ENCODE measurements at regions not wholly inside any gene's neighbourhood (a gene's known extent, or its start where the extent isn't known, plus 50 kb on each side); places are given as distances from the start of the nearest gene placed in this dataset.

DNA sequence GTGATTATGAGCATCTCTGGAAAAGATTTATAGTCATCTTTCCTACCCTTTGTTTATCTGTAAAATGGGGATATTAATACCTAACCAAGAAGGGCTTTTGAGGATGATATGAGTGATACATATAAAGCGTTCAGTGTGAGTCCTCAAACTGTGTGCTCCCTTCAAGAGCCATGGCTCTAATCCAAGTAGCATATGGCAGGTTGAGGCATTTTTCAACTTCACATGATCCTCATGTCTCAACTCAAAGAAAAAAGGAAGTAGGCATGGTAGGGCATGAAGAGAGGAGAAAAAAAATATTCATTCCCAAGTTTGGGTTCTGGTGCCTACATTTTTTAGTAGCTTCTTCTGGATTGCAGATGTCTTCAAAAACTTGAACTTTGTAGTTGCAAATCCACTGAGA lies 286.3 kb upstream of the ATP2B1 start:
- Histone ChIP-seq H3K4me2 (ENCODE audit: low read length) (no peak overlapping the region), H3K9me3 (ENCODE audit: low read length) (no peaks in the 10 kb centered on the region), H3K4me3 (ENCODE audit: low read length) (no peak overlapping the region), H4K20me1 (ENCODE audit: insufficient read depth) (no peaks in the 10 kb centered on the region), H3F3A (ENCODE audit: insufficient read depth, low read length, poor library complexity, severe bottlenecking) (no peaks in the 10 kb centered on the region), H3K27me3 (ENCODE audit: insufficient read depth, low read depth, low read length) (no peaks in the 10 kb centered on the region), H3K36me3 (ENCODE audit: insufficient read depth, low read length) (no peaks in the 10 kb centered on the region), H3K9ac (ENCODE audit: low read length) (no peak overlapping the region), H3K9me2 (ENCODE audit: insufficient read depth, low read length) (no peaks in the 10 kb centered on the region), H3K79me2 (replicated peaks; ENCODE audit: insufficient read depth, low read length) (no peaks in the 10 kb centered on the region), H3K27ac (ENCODE audit: low read length) (no peak overlapping the region), H2AFZ (ENCODE audit: low read depth, low read length) (no peak overlapping the region)
- TF ChIP-seq TAF1 (IDR thresholded peaks at IDR 0.05; ENCODE audit: low read depth) (no peak), MXI1 (conservative IDR thresholded peaks at IDR 0.05; ENCODE audit: poor library complexity, severe bottlenecking) (no peak), EP300 (conservative IDR thresholded peaks at IDR 0.05; ENCODE audit: poor library complexity, severe bottlenecking) (no peak), POLR2AphosphoS5 (IDR thresholded peaks at IDR 0.05) (no peak), RAD21 (conservative IDR thresholded peaks at IDR 0.05) (no peak), SMC3 (conservative IDR thresholded peaks at IDR 0.05; ENCODE audit: poor library complexity) (no peak), EZH2 (IDR thresholded peaks at IDR 0.05; ENCODE audit: borderline replicate concordance, insufficient read depth, low read length, poor library complexity, severe bottlenecking) (no peak)
- TF ChIP-seq, protein P1, sequence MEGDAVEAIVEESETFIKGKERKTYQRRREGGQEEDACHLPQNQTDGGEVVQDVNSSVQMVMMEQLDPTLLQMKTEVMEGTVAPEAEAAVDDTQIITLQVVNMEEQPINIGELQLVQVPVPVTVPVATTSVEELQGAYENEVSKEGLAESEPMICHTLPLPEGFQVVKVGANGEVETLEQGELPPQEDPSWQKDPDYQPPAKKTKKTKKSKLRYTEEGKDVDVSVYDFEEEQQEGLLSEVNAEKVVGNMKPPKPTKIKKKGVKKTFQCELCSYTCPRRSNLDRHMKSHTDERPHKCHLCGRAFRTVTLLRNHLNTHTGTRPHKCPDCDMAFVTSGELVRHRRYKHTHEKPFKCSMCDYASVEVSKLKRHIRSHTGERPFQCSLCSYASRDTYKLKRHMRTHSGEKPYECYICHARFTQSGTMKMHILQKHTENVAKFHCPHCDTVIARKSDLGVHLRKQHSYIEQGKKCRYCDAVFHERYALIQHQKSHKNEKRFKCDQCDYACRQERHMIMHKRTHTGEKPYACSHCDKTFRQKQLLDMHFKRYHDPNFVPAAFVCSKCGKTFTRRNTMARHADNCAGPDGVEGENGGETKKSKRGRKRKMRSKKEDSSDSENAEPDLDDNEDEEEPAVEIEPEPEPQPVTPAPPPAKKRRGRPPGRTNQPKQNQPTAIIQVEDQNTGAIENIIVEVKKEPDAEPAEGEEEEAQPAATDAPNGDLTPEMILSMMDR (IDR thresholded peaks at IDR 0.05; ENCODE audit: poor library complexity, severe bottlenecking), result no peak
- TF ChIP-seq, protein P2, sequence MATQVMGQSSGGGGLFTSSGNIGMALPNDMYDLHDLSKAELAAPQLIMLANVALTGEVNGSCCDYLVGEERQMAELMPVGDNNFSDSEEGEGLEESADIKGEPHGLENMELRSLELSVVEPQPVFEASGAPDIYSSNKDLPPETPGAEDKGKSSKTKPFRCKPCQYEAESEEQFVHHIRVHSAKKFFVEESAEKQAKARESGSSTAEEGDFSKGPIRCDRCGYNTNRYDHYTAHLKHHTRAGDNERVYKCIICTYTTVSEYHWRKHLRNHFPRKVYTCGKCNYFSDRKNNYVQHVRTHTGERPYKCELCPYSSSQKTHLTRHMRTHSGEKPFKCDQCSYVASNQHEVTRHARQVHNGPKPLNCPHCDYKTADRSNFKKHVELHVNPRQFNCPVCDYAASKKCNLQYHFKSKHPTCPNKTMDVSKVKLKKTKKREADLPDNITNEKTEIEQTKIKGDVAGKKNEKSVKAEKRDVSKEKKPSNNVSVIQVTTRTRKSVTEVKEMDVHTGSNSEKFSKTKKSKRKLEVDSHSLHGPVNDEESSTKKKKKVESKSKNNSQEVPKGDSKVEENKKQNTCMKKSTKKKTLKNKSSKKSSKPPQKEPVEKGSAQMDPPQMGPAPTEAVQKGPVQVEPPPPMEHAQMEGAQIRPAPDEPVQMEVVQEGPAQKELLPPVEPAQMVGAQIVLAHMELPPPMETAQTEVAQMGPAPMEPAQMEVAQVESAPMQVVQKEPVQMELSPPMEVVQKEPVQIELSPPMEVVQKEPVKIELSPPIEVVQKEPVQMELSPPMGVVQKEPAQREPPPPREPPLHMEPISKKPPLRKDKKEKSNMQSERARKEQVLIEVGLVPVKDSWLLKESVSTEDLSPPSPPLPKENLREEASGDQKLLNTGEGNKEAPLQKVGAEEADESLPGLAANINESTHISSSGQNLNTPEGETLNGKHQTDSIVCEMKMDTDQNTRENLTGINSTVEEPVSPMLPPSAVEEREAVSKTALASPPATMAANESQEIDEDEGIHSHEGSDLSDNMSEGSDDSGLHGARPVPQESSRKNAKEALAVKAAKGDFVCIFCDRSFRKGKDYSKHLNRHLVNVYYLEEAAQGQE (IDR thresholded peaks at IDR 0.05; ENCODE audit: borderline replicate concordance), result no peak

DNA sequence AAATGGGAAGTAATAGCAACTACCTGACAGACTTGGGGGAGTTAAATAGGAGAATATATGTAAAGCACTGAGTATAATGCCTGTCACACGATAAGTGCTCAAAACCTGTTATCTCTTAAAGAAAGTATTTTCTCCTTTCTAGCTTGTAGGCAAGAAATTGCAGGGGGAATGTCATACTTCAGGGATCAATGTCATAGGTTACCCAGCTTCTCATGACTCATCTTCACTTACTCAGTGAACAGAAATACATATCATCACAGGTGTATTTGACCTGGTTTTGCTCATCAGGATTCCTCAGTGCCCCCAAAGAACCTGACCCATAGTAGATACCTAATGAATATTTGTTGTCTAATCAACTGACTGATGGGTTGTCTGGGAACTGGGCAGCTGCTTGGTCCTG lies 285.0 kb upstream of the ATP2B1 start:
- Histone ChIP-seq H3K9me3 (ENCODE audit: low read length) (no peaks in the 10 kb centered on the region), H3K79me2 (replicated peaks; ENCODE audit: insufficient read depth, low read length) (no peaks in the 10 kb centered on the region), H3K9ac (ENCODE audit: low read length) (no peak overlapping the region), H3K36me3 (ENCODE audit: insufficient read depth, low read length) (no peaks in the 10 kb centered on the region), H3K4me3 (ENCODE audit: low read length) (no peak overlapping the region), H3K27me3 (ENCODE audit: insufficient read depth, low read depth, low read length) (no peaks in the 10 kb centered on the region), H3K4me2 (ENCODE audit: low read length) (no peak overlapping the region), H4K20me1 (ENCODE audit: insufficient read depth) (no peaks in the 10 kb centered on the region), H3K9me2 (ENCODE audit: insufficient read depth, low read length) (no peaks in the 10 kb centered on the region), H3K27ac (ENCODE audit: low read length) (no peak overlapping the region), H3F3A (ENCODE audit: insufficient read depth, low read length, poor library complexity, severe bottlenecking) (no peaks in the 10 kb centered on the region), H2AFZ (ENCODE audit: low read depth, low read length) (no peak overlapping the region)
- TF ChIP-seq RAD21 (conservative IDR thresholded peaks at IDR 0.05) (no peak), TAF1 (IDR thresholded peaks at IDR 0.05; ENCODE audit: low read depth) (no peak), EP300 (conservative IDR thresholded peaks at IDR 0.05; ENCODE audit: poor library complexity, severe bottlenecking) (no peak)

Measured in neural cell (in vitro differentiated cells).